GM15510 (cell line): ENCODE measurements at regions not wholly inside any gene's neighbourhood (a gene's known extent, or its start where the extent isn't known, plus 50 kb on each side); places are given as distances from the start of the nearest gene placed in this dataset.

Source experiments
- POLR2A ChIP-seq: IDR thresholded peaks from 3 replicates; pipeline ENCODE4 v1.6.1; 2011; ENCODE audit warnings: borderline replicate concordance; ENCODE audit not compliant: insufficient read length; ENCODE audit errors: extremely low read depth

- no peak for TF ChIP-seq POLR2A
These were observed 619.5 kb upstream of the TBL1XR1 start for GRCh38 chr3:177816667-177817208.

- TF ChIP-seq POLR2A = no peak
These were observed 620.5 kb upstream of the TBL1XR1 start for GRCh38 chr3:177817751-177818150.

- no peak for TF ChIP-seq POLR2A
These were observed 621.5 kb upstream of the TBL1XR1 start for GRCh38 chr3:177818712-177819240.

GRCh38 chr3:177820683-177821316 is 623.5 kb upstream of the TBL1XR1 start:
- TF ChIP-seq POLR2A = no peak

- TF ChIP-seq POLR2A = no peak
These were observed 625.4 kb upstream of the TBL1XR1 start for GRCh38 chr3:177822681-177823096.

GRCh38 chr3:177823701-177824189 is 626.5 kb upstream of the TBL1XR1 start:
- TF ChIP-seq POLR2A = no peak

- TF ChIP-seq POLR2A = no peak
These were observed 627.0 kb upstream of the TBL1XR1 start for GRCh38 chr3:177824190-177824786.

- no peak for TF ChIP-seq POLR2A
These were observed 627.6 kb upstream of the TBL1XR1 start for GRCh38 chr3:177824841-177825240.

GRCh38 chr3:177826253-177826652 is 629.0 kb upstream of the TBL1XR1 start:
- no peak for TF ChIP-seq POLR2A

- TF ChIP-seq POLR2A = no peak
These were observed 630.4 kb upstream of the TBL1XR1 start for GRCh38 chr3:177827511-177828207.

GRCh38 chr3:177828208-177828565 is 630.9 kb upstream of the TBL1XR1 start:
- TF ChIP-seq POLR2A = no peak

- no peak for TF ChIP-seq POLR2A
These were observed 633.1 kb upstream of the TBL1XR1 start for GRCh38 chr3:177830411-177830849.

GRCh38 chr3:177831361-177831760 is 634.1 kb upstream of the TBL1XR1 start:
- TF ChIP-seq POLR2A = no peak

- no peak for TF ChIP-seq POLR2A
These were observed 635.6 kb upstream of the TBL1XR1 start for GRCh38 chr3:177832880-177833279.

GRCh38 chr3:177833332-177833731 is 636.0 kb upstream of the TBL1XR1 start:
- TF ChIP-seq POLR2A = no peak
